NCI-H345 treated with DMSO at 0.1 percent for 48 hours (cell line): ENCODE measurements at regions not wholly inside any gene's neighbourhood (a gene's known extent, or its start where the extent isn't known, plus 50 kb on each side); places are given as distances from the start of the nearest gene placed in this dataset.

Experiments
- DNase-seq: peaks from one replicate; lab custom pipeline; 2025; ENCODE audit not compliant: unreplicated experiment; lab: John Stamatoyannopoulos, UW

- DNase-seq: no peak
These were observed 52.5 kb upstream of the PLEKHG7 start for GRCh38 chr12:92650228-92650822.

GRCh38 chr12:92649511-92650227, 53.1 kb upstream of the PLEKHG7 start:
- peak; percentile 16 for DNase-seq

DNA sequence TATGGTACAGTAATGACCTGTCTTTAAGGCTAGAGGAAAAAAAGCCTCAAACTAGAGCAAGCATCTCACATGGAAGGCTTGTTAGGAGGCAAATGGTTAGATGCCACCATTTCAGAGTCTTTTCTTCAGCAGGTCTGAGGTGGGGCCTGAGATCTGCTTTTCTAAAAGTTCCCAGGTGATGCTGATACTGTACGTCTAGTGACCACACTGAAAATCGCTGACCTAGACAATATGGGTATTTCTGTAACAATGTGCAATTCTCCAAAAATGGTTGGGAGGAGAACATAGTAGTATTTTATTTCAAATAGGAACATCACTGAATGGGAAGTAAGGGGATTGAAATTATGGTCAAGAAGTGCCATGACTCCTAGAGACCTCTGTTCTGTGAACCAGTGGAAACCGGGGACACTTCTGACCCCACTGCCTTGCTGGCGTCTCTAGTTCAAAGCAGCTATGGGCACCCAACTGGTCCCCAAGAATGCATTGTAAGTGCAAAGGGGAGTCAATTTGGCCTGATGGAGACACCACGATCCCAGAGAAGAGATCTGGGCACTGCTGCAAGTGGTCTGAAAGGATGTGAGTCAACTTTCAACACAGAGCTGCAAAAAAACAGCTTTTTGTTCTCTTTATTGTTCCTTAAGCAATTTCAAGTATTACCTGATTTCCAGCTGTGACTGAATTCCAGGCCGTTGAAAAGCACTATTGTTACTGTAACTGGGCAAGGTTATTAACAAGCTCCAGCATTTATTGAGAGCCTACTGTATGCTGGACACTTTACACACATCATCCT, 54.4 kb upstream of the PLEKHG7 start:
- DNase-seq: no peak

- DNase-seq: no peak
These were observed 61.5 kb upstream of the PLEKHG7 start for GRCh38 chr12:92641291-92641690.

DNA sequence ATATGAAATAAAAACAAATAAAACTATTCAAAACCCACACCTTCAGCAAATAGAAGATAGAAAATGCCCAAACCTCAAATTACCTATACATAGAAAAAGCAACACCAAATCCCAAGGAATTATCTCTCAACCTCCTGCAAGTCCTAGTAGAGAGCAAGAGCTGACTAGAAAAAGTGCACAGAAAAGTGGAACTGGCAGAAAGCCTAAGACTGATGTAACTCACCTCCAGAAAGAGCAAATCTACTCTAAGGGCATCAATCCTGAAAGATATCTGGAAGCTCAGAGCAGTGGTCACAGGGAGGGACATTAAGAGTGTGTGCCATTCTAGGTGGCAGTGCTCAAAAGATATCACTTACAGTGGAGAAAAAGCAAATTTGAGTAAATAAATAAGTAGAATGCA, 62.1 kb upstream of the PLEKHG7 start:
- no peak for DNase-seq

- DNase-seq: peak; percentile 39
These were observed 63.8 kb upstream of the PLEKHG7 start for GRCh38 chr12:92639017-92639416.

DNA sequence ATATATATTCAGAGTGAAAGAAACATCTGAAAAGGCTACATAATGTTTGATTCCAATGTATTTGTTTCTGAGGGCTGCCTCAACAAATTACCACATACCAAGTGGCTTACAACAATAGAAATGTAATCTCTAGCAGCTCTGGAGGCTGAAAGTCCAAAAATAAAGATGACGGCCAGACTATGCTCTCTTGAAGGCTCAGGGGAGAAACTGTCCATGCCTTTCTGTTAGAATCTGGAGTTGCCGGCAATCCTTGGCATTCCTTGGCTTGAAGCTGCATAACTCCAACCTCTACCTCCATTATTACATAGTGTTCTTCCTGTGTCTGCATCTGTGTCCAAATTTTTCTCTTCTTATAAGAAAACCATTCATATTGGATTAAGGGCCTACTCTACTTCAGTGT, 68.1 kb upstream of the PLEKHG7 start:
- DNase-seq: no peak

DNA sequence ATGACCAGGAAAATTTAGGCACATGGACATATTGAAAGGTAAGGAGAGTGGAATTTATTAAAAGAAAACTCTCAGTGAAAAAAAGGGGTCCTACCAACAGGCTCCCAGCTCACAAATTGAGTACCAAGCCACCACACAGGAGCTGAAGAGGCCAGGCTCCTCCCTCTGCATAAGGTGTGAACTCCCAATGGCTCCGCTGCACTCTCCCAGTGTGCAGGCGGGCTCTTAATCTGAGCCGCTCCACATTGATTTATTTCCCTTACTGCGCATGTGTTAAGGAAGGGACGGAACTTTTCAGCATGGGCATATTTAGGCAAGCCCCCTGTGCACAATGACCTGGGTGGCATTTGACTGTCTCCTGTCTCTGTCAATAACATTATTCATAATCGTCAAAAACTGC, 68.6 kb upstream of the PLEKHG7 start:
- DNase-seq: no peak

DNA sequence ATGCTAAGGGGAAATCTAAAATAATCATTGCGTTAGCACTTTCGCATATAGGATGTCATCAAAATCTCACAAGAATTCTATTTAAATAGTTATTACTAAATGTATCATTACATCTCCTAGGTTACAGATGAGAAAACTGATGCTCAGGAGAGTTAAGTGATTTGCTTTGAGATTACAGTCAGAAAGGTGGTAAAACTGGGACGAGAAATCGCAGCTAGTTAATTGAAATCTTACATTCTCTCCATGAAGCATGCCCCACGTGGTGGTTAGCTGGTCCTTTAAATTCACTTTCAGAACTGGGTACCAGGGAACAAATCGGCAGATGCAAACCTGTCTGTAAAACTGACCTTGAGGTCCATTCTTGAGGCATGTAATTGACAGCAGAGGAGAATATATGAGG, 71.8 kb upstream of the PLEKHG7 start:
- no peak for DNase-seq

- DNase-seq: no peak
These were observed 73.3 kb upstream of the PLEKHG7 start for GRCh38 chr12:92629349-92630065.

DNA sequence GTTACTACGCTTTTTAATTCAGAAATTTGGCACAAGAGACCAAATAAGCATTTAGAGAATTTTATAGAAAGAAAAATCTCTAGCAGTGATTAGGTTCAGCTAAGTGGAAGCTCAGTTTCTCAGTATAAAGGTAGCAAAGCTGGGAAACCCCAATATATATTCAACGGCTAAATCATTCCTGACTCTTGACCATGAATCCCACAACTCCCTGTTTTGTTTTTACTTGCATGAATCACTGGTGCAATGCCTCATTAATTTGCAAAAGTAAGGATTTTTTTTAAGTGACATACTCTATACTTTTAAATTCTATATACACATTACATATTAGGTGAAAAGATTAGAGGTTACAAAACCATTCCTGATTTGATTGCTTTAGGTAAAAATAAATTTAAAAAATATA, 74.3 kb upstream of the PLEKHG7 start:
- no peak for DNase-seq

DNA sequence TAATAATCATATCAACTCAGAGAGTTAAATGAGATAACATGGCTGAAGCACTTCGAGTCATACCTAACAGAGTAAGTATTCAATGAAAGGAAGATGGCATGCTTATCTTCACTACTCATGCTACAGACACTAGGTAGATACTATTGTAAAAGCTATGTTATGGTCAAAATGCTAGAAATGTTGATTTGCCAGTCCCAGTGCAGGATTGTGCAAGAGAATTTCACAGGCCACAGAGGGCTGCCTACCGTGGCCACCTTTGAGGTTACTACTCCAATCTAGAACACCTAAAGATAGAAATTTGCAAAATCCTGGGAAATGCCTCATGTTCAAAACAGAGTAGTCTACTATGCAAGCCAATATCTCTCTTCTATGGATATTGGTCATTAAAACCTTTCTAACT, 75.3 kb upstream of the PLEKHG7 start:
- no peak for DNase-seq

- no peak for DNase-seq
These were observed 77.0 kb upstream of the PLEKHG7 start for GRCh38 chr12:92625639-92626310.

DNA sequence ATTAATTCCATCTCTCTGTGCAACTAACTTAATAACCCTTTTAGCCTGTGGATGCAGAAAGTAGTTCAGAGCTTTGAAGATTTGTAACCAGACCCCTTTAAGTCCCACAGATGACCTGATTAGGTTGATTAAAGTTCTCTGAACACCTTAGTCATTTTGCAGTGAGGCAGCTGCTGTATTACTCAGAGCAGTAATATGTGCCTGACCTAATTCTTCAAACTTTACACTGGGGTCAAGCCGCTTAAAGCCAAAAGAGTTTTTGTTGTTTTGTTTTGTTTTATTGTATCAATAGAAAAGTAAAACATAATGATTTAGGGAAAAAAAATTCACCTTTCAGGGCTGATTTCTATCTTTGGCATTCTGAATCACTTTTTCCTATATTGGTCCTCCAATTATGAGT, 78.6 kb upstream of the PLEKHG7 start:
- DNase-seq: no peak

DNA sequence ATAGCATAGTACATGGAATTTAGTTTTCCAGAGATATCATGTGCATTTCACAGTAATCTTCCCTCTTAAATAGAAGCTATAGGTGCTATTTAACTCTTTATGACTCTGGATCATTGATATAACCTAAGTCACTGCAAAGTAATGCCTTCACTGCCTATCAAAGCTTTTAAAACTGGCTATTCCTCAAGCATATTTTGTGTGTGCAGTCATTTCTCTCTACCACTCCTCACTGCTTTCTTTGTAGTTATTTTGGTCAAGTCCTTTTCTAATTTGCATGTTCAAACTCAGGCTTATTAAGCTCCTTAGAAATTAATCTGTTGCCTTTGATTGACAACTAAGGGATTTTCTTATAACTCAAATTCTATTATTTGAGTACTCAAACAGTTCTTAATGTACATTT, 79.4 kb upstream of the PLEKHG7 start:
- no peak for DNase-seq

DNA sequence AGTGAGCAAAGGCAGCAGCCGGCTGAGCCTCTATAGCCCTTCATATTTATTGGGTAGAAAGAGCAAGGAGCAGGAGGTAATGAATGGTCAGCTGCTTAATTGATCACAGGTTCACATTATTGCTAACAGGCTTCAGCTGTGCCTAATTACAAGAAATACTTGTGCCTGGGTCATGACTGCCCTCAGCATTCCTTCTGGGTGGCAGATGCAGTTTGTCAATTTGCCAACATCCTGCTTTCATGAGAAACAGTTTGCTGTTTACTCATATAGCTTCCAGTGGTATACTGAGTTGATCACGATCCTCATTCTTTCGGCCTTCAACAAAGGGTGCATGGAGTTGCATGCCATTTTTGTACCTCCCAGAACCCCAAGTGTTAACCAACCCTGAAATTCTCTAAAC, 81.0 kb upstream of the PLEKHG7 start:
- no peak for DNase-seq

- DNase-seq: no peak
These were observed 81.5 kb upstream of the PLEKHG7 start for GRCh38 chr12:92621312-92621711.

DNA sequence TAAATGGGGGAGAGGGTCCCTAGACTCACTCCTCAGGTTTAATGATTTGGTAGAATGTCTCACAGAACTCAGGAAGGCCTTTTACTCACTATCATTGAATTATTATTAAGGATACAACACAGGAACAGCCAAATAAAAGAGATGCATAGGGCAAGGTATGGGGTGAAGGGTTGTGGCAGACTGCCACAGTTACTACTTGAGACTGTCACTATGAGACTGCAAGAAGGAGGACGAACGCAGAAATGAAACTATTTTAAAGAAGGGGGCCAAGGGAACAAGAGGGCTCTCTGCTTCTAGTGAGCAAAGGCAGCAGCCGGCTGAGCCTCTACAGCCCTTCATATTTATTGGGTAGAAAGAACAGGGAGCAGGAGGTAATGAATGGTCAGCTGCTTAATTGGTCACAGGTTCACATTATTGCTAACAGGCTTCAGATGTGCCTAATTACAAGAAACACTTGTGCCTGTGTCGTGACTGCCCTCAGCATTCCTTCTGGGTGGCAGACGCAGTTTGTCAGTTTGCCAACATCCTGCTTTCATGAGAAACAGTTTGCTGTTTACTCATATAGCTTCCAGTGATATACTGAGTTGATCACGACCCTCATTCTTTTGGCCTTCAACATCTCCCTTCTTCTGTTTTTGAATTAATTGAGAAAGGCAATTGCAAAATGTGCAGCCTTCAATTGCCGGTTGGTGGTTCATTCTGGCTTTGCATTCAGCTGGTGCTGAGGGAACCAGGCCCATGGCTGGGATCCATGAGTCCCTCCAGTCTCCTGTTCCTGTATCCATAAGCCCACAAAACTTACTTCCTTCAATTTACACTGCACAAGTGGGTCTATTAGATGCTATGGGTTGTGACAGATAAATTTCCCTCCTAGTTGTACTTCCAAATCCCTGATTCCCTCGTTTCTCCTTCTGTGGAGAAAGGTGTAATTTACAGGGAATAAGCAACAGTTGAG, 82.8 kb upstream of the PLEKHG7 start:
- DNase-seq: no peak

- no peak for DNase-seq
These were observed 83.8 kb upstream of the PLEKHG7 start for GRCh38 chr12:92619026-92619425.

DNA sequence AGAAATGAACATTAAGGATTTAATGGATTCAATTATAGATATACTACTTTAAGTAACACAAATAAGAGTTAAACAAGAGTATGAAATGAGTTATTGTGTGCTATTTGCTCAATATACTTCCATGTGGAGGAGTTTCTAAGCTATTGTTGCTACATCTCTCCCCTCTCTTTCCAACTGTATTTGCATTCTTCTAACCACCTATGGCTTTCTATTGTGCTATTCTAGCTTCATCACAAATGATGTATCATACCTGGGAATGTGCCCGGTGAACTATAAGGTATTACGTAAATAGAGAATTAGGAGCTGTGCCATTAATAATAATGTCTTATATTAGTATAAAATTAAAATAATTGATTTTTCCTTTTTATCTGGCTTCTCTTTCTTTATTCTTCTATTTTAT, 87.1 kb upstream of the PLEKHG7 start:
- no peak for DNase-seq
